ENCODE measurements at regions not wholly inside any gene's neighbourhood (a gene's known extent, or its start where the extent isn't known, plus 50 kb on each side); places are given as distances from the start of the nearest gene placed in this dataset.

DNA sequence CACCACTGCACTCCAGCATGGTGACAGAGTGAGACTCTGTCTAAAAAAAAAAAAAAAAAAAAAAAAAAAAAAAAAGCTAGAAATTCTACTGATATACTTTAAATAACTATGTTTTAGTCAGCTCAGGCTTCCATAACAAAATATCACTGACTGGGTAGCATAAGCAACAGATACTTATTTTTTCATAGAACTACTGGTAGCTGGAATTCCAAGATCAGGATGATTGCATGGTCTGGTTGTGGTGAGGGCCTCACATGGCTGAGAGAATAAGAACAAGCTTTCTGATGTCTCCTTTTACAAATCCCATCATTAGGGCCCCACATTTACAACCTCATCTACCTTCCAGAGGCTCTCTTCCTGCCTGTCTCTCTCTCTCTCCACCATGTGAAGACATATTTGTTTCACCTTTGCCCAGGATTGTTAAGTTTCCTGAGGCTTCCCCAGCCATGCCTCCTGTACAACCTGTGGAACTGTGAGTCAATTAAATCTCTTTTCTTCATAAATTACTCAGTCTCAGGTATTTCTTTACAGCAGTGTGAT, 126.7 kb upstream of the SEMA3C start:
- H4K91ac ChIP-seq (replicated peaks; ENCODE audit: insufficient read length, low read length): no peak overlapping the region
- no peak overlapping the region for H2BK5ac ChIP-seq (ENCODE audit: low read depth, low read length)
- no peak overlapping the region for H2BK120ac ChIP-seq (replicated peaks; ENCODE audit: low read depth, low read length)
- H3K4me2 ChIP-seq (ENCODE audit: insufficient read depth in 1 of 2, low read depth in 2 of 2, low read length in 2 of 2): no peak overlapping the region
- H3K23ac ChIP-seq (ENCODE audit: insufficient read length): no peak overlapping the region
- no peak overlapping the region for H3K4me3 ChIP-seq (ENCODE audit: extremely low read depth in 1 of 4, insufficient read depth in 2 of 4, low read depth in 3 of 4, low read length in 4 of 4)
- no peak overlapping the region for H3K4ac ChIP-seq (replicated peaks; ENCODE audit: insufficient read length, low read depth, low read length)
- H4K5ac ChIP-seq (ENCODE audit: insufficient read length, low read depth, low read length): no peak overlapping the region
- no peaks in the 10 kb centered on the region for H3K23me2 ChIP-seq (ENCODE audit: low read depth, low read length)
- POLR2A ChIA-PET (ENCODE audit: partially characterized antibody): no interaction called here
- no peak overlapping the region for H4K8ac ChIP-seq (ENCODE audit: extremely low read depth, insufficient read depth, low read length)
- no peak overlapping the region for H3K18ac ChIP-seq (ENCODE audit: extremely low read depth, low read length)
- CTCF ChIA-PET (ENCODE audit: partially characterized antibody): interaction anchor here (0.7 kb wide), 1 partner anchor 181 kb away, joined by 4 read pairs; no protein-coding TSS in a partner anchor
- FAIRE-seq (no peak), DNase-seq (ENCODE audit: low read depth in 1 of 2, low spot score in 2 of 2) (no peak)
- no peaks in the 10 kb centered on the region for H3K36me3 ChIP-seq (ENCODE audit: control insufficient read depth in 2 of 4, insufficient read depth in 4 of 4, low read length in 3 of 4)
- no peaks in the 10 kb centered on the region for H3K4me1 ChIP-seq (replicated peaks in 1 of 4; ENCODE audit: control insufficient read depth in 3 of 4, insufficient read depth in 4 of 4, low read length in 3 of 4)
- peaks cover 3 to 7% of the 10 kb centered on the region in 2 experiments for H3K9me3 ChIP-seq (ENCODE audit: insufficient read depth in 2 of 2, low read depth in 1 of 2, low read length in 1 of 2)
- no peaks in the 10 kb centered on the region for H4K20me1 ChIP-seq (replicated peaks in 1 of 2; ENCODE audit: control insufficient read depth in 1 of 2, insufficient read depth in 2 of 2, low read length in 2 of 2)
- H3K14ac ChIP-seq (ENCODE audit: insufficient read length): no peak overlapping the region
- H2BK20ac ChIP-seq (ENCODE audit: low read length): no peak overlapping the region
- no peak overlapping the region for H3K27ac ChIP-seq (ENCODE audit: low read depth, low read length)
- no peaks in the 10 kb centered on the region for H3K27me3 ChIP-seq (replicated peaks in 1 of 4; ENCODE audit: control insufficient read depth in 3 of 4, extremely low read depth in 1 of 4, insufficient read depth in 3 of 4, low read length in 3 of 4)
- no peak overlapping the region for H3K56ac ChIP-seq (replicated peaks; ENCODE audit: insufficient read length, low read depth, low read length)
- no peaks in the 10 kb centered on the region for H3K79me1 ChIP-seq (ENCODE audit: low read depth, low read length)
- H3K9ac ChIP-seq (replicated peaks in 1 of 4; ENCODE audit: extremely low read depth in 1 of 4, low read depth in 3 of 4, low read length in 3 of 4): no peak overlapping the region
- no peak overlapping the region for H2AK5ac ChIP-seq (ENCODE audit: low read depth, low read length)
- no peak overlapping the region for H2BK15ac ChIP-seq (ENCODE audit: low read length)
- H3K79me2 ChIP-seq (ENCODE audit: control insufficient read depth in 1 of 2, insufficient read depth in 2 of 2, low read length in 2 of 2): no peaks in the 10 kb centered on the region
- H2BK12ac ChIP-seq (ENCODE audit: low read depth, low read length): no peak overlapping the region
- H2AFZ ChIP-seq (ENCODE audit: low read length): no peak overlapping the region
- no peak for TF ChIP-seq POLR2A (IDR thresholded peaks at IDR 0.05; ENCODE audit: control extremely low read depth in 1 of 2, low read depth in 2 of 2, low read length in 2 of 2)
- no peak for TF ChIP-seq SIX5 (IDR thresholded peaks at IDR 0.05; ENCODE audit: low read depth, low read length)
- no peak for TF ChIP-seq YY1 (IDR thresholded peaks at IDR 0.05; ENCODE audit: low read depth, low read length)
- no peak for TF ChIP-seq HDAC2 (IDR thresholded peaks at IDR 0.05; ENCODE audit: borderline replicate concordance in 1 of 2, low read depth in 2 of 2, low read length in 2 of 2)
- no peak for TF ChIP-seq NRF1 (IDR thresholded peaks at IDR 0.05; ENCODE audit: low read depth, low read length)
- TF ChIP-seq CTBP2 (IDR thresholded peaks at IDR 0.05; ENCODE audit: borderline replicate concordance, insufficient read depth, insufficient read length, low read length): no peak
- no peak for TF ChIP-seq TCF12 (IDR thresholded peaks at IDR 0.05; ENCODE audit: low read depth, low read length)
- no peak for TF ChIP-seq RXRA (IDR thresholded peaks at IDR 0.05; ENCODE audit: insufficient read depth, low read depth, low read length)
- no peak for TF ChIP-seq SIRT6 (IDR thresholded peaks at IDR 0.05; ENCODE audit: low read length)
- TF ChIP-seq BACH1 (IDR thresholded peaks at IDR 0.05; ENCODE audit: low read length): no peak
- TF ChIP-seq ASH2L (IDR thresholded peaks at IDR 0.05; ENCODE audit: low read length): no peak
- TF ChIP-seq HDAC6 (IDR thresholded peaks at IDR 0.05; ENCODE audit: low read depth, low read length): no peak
- TF ChIP-seq PHF8 (conservative IDR thresholded peaks at IDR 0.05; ENCODE audit: low read depth, low read length): no peak
- TF ChIP-seq RNF2 (IDR thresholded peaks at IDR 0.05; ENCODE audit: borderline replicate concordance, low read depth, low read length, missing control alignments, poor library complexity, severe bottlenecking): no peak
- no peak for TF ChIP-seq SRF (IDR thresholded peaks at IDR 0.05; ENCODE audit: low read depth, low read length)
- TF ChIP-seq SP4 (IDR thresholded peaks at IDR 0.05; ENCODE audit: low read length): no peak
- TF ChIP-seq EGR1 (IDR thresholded peaks at IDR 0.05; ENCODE audit: borderline replicate concordance, low read depth, low read length): no peak
